H1 (cell line): ENCODE measurements at regions not wholly inside any gene's neighbourhood (a gene's known extent, or its start where the extent isn't known, plus 50 kb on each side); places are given as distances from the start of the nearest gene placed in this dataset.

ENCODE experiments used
- GTF2F1 ChIP-seq: IDR thresholded peaks from 2 replicates; pipeline ENCODE4 v1.6.1; 2012; ENCODE audit warnings: low read depth, low read length, improper control_type of control experiment, borderline replicate concordance
- SIRT6 ChIP-seq: IDR thresholded peaks from one replicate; pipeline ENCODE4 v1.7.1; 2012; ENCODE audit warnings: low read length, inconsistent platforms
- TCF12 ChIP-seq: IDR thresholded peaks from 2 replicates; pipeline ENCODE4 v1.6.1; 2011; ENCODE audit warnings: low read depth, mild to moderate bottlenecking, low read length
- YY1 ChIP-seq: IDR thresholded peaks from 2 replicates; pipeline ENCODE4 v1.6.1; 2011; ENCODE audit warnings: low read depth, mild to moderate bottlenecking, low read length

DNA sequence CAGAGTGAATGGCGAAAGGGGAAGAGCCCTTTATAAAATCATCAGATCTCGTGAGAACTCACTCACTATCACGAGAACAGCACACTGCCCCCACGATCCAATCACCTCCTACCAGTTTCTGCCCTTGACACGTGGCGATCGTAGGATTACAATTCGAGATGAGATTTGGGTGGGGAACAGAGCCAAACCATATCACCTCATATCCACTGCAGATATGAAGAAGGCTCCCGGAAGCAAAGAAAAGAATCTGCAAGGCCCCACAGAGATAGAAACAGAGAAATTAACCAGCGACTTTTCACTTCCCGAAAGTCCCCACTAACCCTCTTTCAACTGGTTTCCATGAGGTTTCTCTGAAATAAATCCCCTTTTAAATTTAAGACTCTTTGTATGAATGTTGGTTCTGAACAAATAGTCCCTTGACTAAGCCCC, 86.2 kb upstream of the IRF2BP2 start (continued):
- TF ChIP-seq SIRT6 (no peak), TCF12 (no peak), YY1 (no peak), GTF2F1 (no peak)
